Endothelial cell of umbilical vein (primary cell): ENCODE measurements at regions not wholly inside any gene's neighbourhood (a gene's known extent, or its start where the extent isn't known, plus 50 kb on each side); places are given as distances from the start of the nearest gene placed in this dataset.

Experiments used
- BruUV-seq: library from RNA; stranded (reverse); fragments of 400-500 nt; replicated peaks from 2 replicates; lab custom pipeline; 2021; lab: Mats Ljungman, UMichigan
- CTCF ChIA-PET: fragments of 300-600, 350-600 bp; sonication (Branson Sonifier 250); formaldehyde crosslinking; loops from one replicate; lab custom pipeline; 2021; ENCODE audit warnings: antibody characterized with exemption, inconsistent platforms; lab: Charles Lee
- POLR2A ChIA-PET: fragments of 300-600, 350-600 bp; sonication (Branson Sonifier 250); formaldehyde crosslinking; loops from one replicate; lab custom pipeline; 2021; ENCODE audit warnings: antibody characterized with exemption, inconsistent platforms; lab: Charles Lee
- DNase-seq: peaks from one replicate; pipeline ENCODE4 v3.0.0-alpha.2; 2011; ENCODE audit warnings: low read depth, low spot score
- FAIRE-seq: peaks from 2 replicates; lab custom pipeline; 2011; peaks lifted over from hg19 to GRCh38; lab: Jason Lieb, UNC
- H2AFZ ChIP-seq: 2 replicates; pipeline ENCODE4 v1.6.0; 2012; ENCODE audit warnings: low read depth, low read length, control low read depth, inconsistent platforms
- H3K27ac ChIP-seq: 2 replicates; pipeline ENCODE4 v1.5.1; 2011; ENCODE audit warnings: low read depth, mild to moderate bottlenecking, control low read depth, low read length, moderate library complexity; ENCODE audit not compliant: insufficient read depth
- H3K27me3 ChIP-seq, 2 experiments: 2 replicates each; pipeline versions ENCODE4 v1.6.0 to v1.6.1; 2011; ENCODE audit warnings: low read length in 2 of 2, mixed read lengths in 1 of 2; ENCODE audit not compliant: control insufficient read depth in 2 of 2, insufficient read depth in 2 of 2
- H3K36me3 ChIP-seq, 2 experiments: 2 replicates in 1 of 2; 3 replicates in 1 of 2; pipeline ENCODE4 v1.5.1; 2011; ENCODE audit warnings: low read length in 2 of 2, mild to moderate bottlenecking in 1 of 2, moderate library complexity in 1 of 2; ENCODE audit not compliant: control insufficient read depth in 2 of 2, insufficient read depth in 2 of 2; ENCODE audit errors: extremely low read depth in 1 of 2
- H3K4me1 ChIP-seq: 3 replicates; pipeline ENCODE4 v1.5.1; 2011; ENCODE audit warnings: mild to moderate bottlenecking, low read length; ENCODE audit not compliant: control insufficient read depth, insufficient read depth; ENCODE audit errors: extremely low read depth
- H3K4me2 ChIP-seq: 2 replicates; pipeline ENCODE4 v1.6.1; 2011; ENCODE audit warnings: low read length, control low read depth, mixed read lengths; ENCODE audit not compliant: insufficient read depth
- H3K4me3 ChIP-seq, 3 experiments: fragments of 200-600 bp in 1 of 3; sonication (generic), shearing (Covaris generic) in 1 of 3; replicated peaks in 1 of 3; 2 replicates each; pipeline ENCODE4 v1.5.1; 2011 to 2016; ENCODE audit warnings: control low read depth in 3 of 3, low read length in 3 of 3, mild to moderate bottlenecking in 2 of 3, inconsistent platforms in 1 of 3, low read depth in 1 of 3, moderate library complexity in 1 of 3; ENCODE audit not compliant: insufficient read depth in 1 of 3
- H3K79me2 ChIP-seq: 2 replicates; pipeline ENCODE4 v1.6.0; 2012; ENCODE audit warnings: low read length, inconsistent platforms; ENCODE audit not compliant: control insufficient read depth, insufficient read depth
- H3K9ac ChIP-seq: replicated peaks from 2 replicates; pipeline ENCODE3; 2011; ENCODE audit warnings: low read length, control low read depth; ENCODE audit not compliant: insufficient read depth; ENCODE audit errors: extremely low read depth
- H3K9me1 ChIP-seq: replicated peaks from 3 replicates; pipeline ENCODE4 v1.6.0; 2011; ENCODE audit warnings: mild to moderate bottlenecking, low read length; ENCODE audit not compliant: control insufficient read depth, insufficient read depth; ENCODE audit errors: extremely low read depth
- H3K9me3 ChIP-seq: replicated peaks from 2 replicates; pipeline ENCODE4 v1.5.1; 2012; ENCODE audit warnings: low read length, inconsistent platforms; ENCODE audit not compliant: control insufficient read depth, insufficient read depth
- H4K20me1 ChIP-seq: replicated peaks from 2 replicates; pipeline ENCODE3; 2011; ENCODE audit warnings: mild to moderate bottlenecking, low read length; ENCODE audit not compliant: control insufficient read depth, insufficient read depth; ENCODE audit errors: extremely low read depth
- EZH2 ChIP-seq: IDR thresholded peaks from 2 replicates; pipeline ENCODE4 v1.6.1; 2012; ENCODE audit warnings: borderline replicate concordance, low read depth, mild to moderate bottlenecking, moderate library complexity, low read length, inconsistent platforms; ENCODE audit not compliant: severe bottlenecking
- FOS ChIP-seq: IDR thresholded peaks from 2 replicates; pipeline ENCODE4 v1.6.1; 2011; ENCODE audit warnings: mild to moderate bottlenecking, low read length, moderate library complexity, borderline replicate concordance; ENCODE audit not compliant: insufficient read depth
- GATA2 ChIP-seq: IDR thresholded peaks from 2 replicates; pipeline ENCODE4 v1.7.0; 2011; ENCODE audit warnings: low read depth, mild to moderate bottlenecking, moderate library complexity, mixed read lengths, low read length; ENCODE audit not compliant: insufficient read length, insufficient read depth
- JUN ChIP-seq: IDR thresholded peaks from 2 replicates; pipeline ENCODE4 v1.6.1; 2011; ENCODE audit warnings: borderline replicate concordance, low read depth; ENCODE audit not compliant: insufficient read length, insufficient read depth
- MAX ChIP-seq: IDR thresholded peaks from 2 replicates; pipeline ENCODE4 v1.6.1; 2011; ENCODE audit not compliant: insufficient read depth, insufficient read length
- MYC ChIP-seq: IDR thresholded peaks from one replicate; pipeline ENCODE4 v1.6.1; 2011; ENCODE audit warnings: mild to moderate bottlenecking, low read depth, low read length
- POLR2A ChIP-seq: IDR thresholded peaks from 2 replicates; pipeline ENCODE4 v1.6.1; 2012; ENCODE audit warnings: low read depth, mild to moderate bottlenecking, control low read depth, low read length
- POLR2AphosphoS5 ChIP-seq: IDR thresholded peaks from 2 replicates; pipeline ENCODE4 v1.6.1; 2012; ENCODE audit warnings: low read depth, mild to moderate bottlenecking, control low read depth, low read length, moderate library complexity; ENCODE audit not compliant: insufficient read depth
- dilution Hi-C: fragments of 300-500 bp; cut with MboI; formaldehyde crosslinking; loops from one replicate; pipeline ENCODE4 v1.15.0; 2019; ENCODE audit warnings: low sequenced_read_pairs; ENCODE audit not compliant: extremely low pct_ligation_motif_present
- intact Hi-C: fragments of 100-400 bp; cut with micrococcal nuclease; formaldehyde crosslinking; loops from one replicate; pipeline ENCODE4 v1.10.0; 2022
- TF ChIP-seq, protein P1 (sequence below), 2 donors: IDR thresholded peaks; 1 replicate in 1 of 2; 2 replicates in 1 of 2; pipeline ENCODE4 v1.5.1; 2011; ENCODE audit warnings: low read length in 2 of 2, mild to moderate bottlenecking in 2 of 2, moderate library complexity in 2 of 2, control low read depth in 1 of 2, inconsistent platforms in 1 of 2, low read depth in 1 of 2; ENCODE audit not compliant: insufficient read depth in 1 of 2; ENCODE audit errors: extremely low read depth in 1 of 2

- Histone ChIP-seq H2AFZ (no peak overlapping the region), H3K9me3 (no peaks in the 10 kb centered on the region), H3K4me3 (no peak overlapping the region), H3K4me1 (no peaks in the 10 kb centered on the region), H3K27me3 (no peaks in the 10 kb centered on the region), H3K9me1 (no peaks in the 10 kb centered on the region), H4K20me1 (no peaks in the 10 kb centered on the region), H3K4me2 (no peak overlapping the region), H3K9ac (no peak overlapping the region), H3K27ac (no peak overlapping the region), H3K79me2 (no peaks in the 10 kb centered on the region), H3K36me3 (no peaks in the 10 kb centered on the region)
- ChIA-PET CTCF (no interaction called here), POLR2A (no interaction called here)
- BruUV-seq: no TSS peak
- intact Hi-C loops: no loop called here
- TF ChIP-seq MAX (no peak), JUN (no peak), GATA2 (no peak), EZH2 (no peak), POLR2AphosphoS5 (no peak), POLR2A (no peak), MYC (no peak), FOS (no peak)
- TF ChIP-seq, protein P1, sequence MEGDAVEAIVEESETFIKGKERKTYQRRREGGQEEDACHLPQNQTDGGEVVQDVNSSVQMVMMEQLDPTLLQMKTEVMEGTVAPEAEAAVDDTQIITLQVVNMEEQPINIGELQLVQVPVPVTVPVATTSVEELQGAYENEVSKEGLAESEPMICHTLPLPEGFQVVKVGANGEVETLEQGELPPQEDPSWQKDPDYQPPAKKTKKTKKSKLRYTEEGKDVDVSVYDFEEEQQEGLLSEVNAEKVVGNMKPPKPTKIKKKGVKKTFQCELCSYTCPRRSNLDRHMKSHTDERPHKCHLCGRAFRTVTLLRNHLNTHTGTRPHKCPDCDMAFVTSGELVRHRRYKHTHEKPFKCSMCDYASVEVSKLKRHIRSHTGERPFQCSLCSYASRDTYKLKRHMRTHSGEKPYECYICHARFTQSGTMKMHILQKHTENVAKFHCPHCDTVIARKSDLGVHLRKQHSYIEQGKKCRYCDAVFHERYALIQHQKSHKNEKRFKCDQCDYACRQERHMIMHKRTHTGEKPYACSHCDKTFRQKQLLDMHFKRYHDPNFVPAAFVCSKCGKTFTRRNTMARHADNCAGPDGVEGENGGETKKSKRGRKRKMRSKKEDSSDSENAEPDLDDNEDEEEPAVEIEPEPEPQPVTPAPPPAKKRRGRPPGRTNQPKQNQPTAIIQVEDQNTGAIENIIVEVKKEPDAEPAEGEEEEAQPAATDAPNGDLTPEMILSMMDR (IDR thresholded peaks at IDR 0.05; ENCODE audit: extremely low read depth in 1 of 2, insufficient read depth in 1 of 2, low read depth in 1 of 2, low read length in 2 of 2): no peak
- FAIRE-seq (no peak), DNase-seq (no peak)
- dilution Hi-C loops: no loop called here
Measured at GRCh38 chr15:55088207-55088606, 108.5 kb downstream of the RSL24D1 start.
